Trophoblast cell (in vitro differentiated cells and primary cell): ENCODE measurements at regions not wholly inside any gene's neighbourhood (a gene's known extent, or its start where the extent isn't known, plus 50 kb on each side); places are given as distances from the start of the nearest gene placed in this dataset.

Experiments used
- DNase-seq, 2 donors: peaks; one replicate each; pipeline ENCODE4 v3.0.0-alpha.2; 2016
- H2AFZ ChIP-seq: 2 replicates; pipeline ENCODE4 v1.6.1; 2013; ENCODE audit warnings: low read length, moderate library complexity, mild to moderate bottlenecking; ENCODE audit not compliant: insufficient read depth, poor library complexity
- H2AK5ac ChIP-seq: 2 replicates; pipeline ENCODE4 v1.6.1; 2013; ENCODE audit warnings: mild to moderate bottlenecking, low read length
- H2BK120ac ChIP-seq: 2 replicates; pipeline ENCODE4 v1.6.1; 2013; ENCODE audit warnings: low read length, mild to moderate bottlenecking, moderate library complexity; ENCODE audit not compliant: insufficient read depth, poor library complexity
- H2BK12ac ChIP-seq: 2 replicates; pipeline ENCODE4 v1.6.1; 2013; ENCODE audit warnings: mild to moderate bottlenecking, low read length, moderate library complexity
- H2BK5ac ChIP-seq: 2 replicates; pipeline ENCODE4 v1.6.1; 2013; ENCODE audit warnings: low read length, low read depth, moderate library complexity, mild to moderate bottlenecking; ENCODE audit not compliant: poor library complexity
- H3K14ac ChIP-seq: 2 replicates; pipeline ENCODE4 v1.6.1; 2013; ENCODE audit warnings: mild to moderate bottlenecking, low read length
- H3K18ac ChIP-seq: 2 replicates; pipeline ENCODE4 v1.6.1; 2013; ENCODE audit warnings: mild to moderate bottlenecking, low read length
- H3K23ac ChIP-seq: 2 replicates; pipeline ENCODE4 v1.6.1; 2013; ENCODE audit warnings: low read length
- H3K27ac ChIP-seq: 2 replicates; pipeline ENCODE4 v1.5.1; 2013; ENCODE audit warnings: low read depth, mild to moderate bottlenecking, inconsistent platforms, low read length, moderate library complexity
- H3K27me3 ChIP-seq: 2 replicates; pipeline ENCODE4 v1.6.1; 2013; ENCODE audit warnings: inconsistent platforms, mild to moderate bottlenecking, low read length, moderate library complexity; ENCODE audit not compliant: insufficient read depth
- H3K36me3 ChIP-seq, 2 experiments: 1 replicate in 1 of 2; 2 replicates in 1 of 2; pipeline ENCODE4 v1.6.1; 2013; ENCODE audit warnings: low read length in 2 of 2, mild to moderate bottlenecking in 2 of 2, moderate library complexity in 1 of 2; ENCODE audit not compliant: insufficient read depth in 2 of 2, control insufficient read depth in 1 of 2
- H3K4ac ChIP-seq: 2 replicates; pipeline ENCODE4 v1.6.1; 2013; ENCODE audit warnings: low read depth, mild to moderate bottlenecking, low read length, moderate library complexity
- H3K4me1 ChIP-seq, 2 experiments: 1 replicate in 1 of 2; 2 replicates in 1 of 2; pipeline ENCODE4 v1.6.1; 2013; ENCODE audit warnings: low read length in 2 of 2, mild to moderate bottlenecking in 2 of 2, moderate library complexity in 1 of 2; ENCODE audit not compliant: insufficient read depth in 2 of 2, control insufficient read depth in 1 of 2
- H3K4me2 ChIP-seq: 2 replicates; pipeline ENCODE4 v1.6.1; 2013; ENCODE audit warnings: inconsistent platforms, mild to moderate bottlenecking, low read length, moderate library complexity
- H3K4me3 ChIP-seq: 2 replicates; pipeline ENCODE4 v1.5.1; 2013; ENCODE audit warnings: mild to moderate bottlenecking, low read depth, low read length, inconsistent platforms
- H3K79me1 ChIP-seq: one replicate; pipeline ENCODE4 v1.6.1; 2013; ENCODE audit warnings: low read length
- H3K79me2 ChIP-seq: 2 replicates; pipeline ENCODE4 v1.6.1; 2013; ENCODE audit warnings: low read length, mild to moderate bottlenecking; ENCODE audit not compliant: control insufficient read depth, insufficient read depth, poor library complexity
- H3K9ac ChIP-seq: 2 replicates; pipeline ENCODE4 v1.6.1; 2013; ENCODE audit warnings: mild to moderate bottlenecking, low read length
- H3K9me3 ChIP-seq: 2 replicates; pipeline ENCODE4 v1.6.1; 2013; ENCODE audit warnings: low read depth, mild to moderate bottlenecking, control low read depth, inconsistent platforms, low read length; ENCODE audit not compliant: insufficient read depth
- H4K12ac ChIP-seq: 2 replicates; pipeline ENCODE4 v1.6.1; 2013; ENCODE audit warnings: low read depth, mild to moderate bottlenecking, low read length, moderate library complexity
- H4K8ac ChIP-seq: 2 replicates; pipeline ENCODE4 v1.6.1; 2013; ENCODE audit warnings: low read depth, mild to moderate bottlenecking, low read length, moderate library complexity
- H4K91ac ChIP-seq: one replicate; pipeline ENCODE4 v1.6.1; 2013; ENCODE audit warnings: low read depth, mild to moderate bottlenecking, low read length, moderate library complexity
- WGBS: extraction: QIAGEN DNeasy Blood & Tissue Kit; methylation state at CpG from one replicate; pipeline ENCODE4 v1.1.7; 2013; ENCODE audit warnings: missing lambda C conversion rate; ENCODE audit not compliant: insufficient read length, insufficient coverage; ENCODE audit errors: extremely low coverage; 5-methylcytosine and 5-hydroxymethylcytosine counted together

GRCh38 chr17:10936931-10937330 lies 99.0 kb upstream of the PIRT start:
- no peak overlapping the region for H4K8ac ChIP-seq
- no peaks in the 10 kb centered on the region for H3K36me3 ChIP-seq
- no peaks in the 10 kb centered on the region for H3K4me1 ChIP-seq
- H2BK12ac ChIP-seq, result no peak overlapping the region
- no peaks in the 10 kb centered on the region for H3K79me2 ChIP-seq
- H3K14ac ChIP-seq, result no peak overlapping the region
- no peak overlapping the region for H3K23ac ChIP-seq
- H3K4me2 ChIP-seq, result no peak overlapping the region
- H2AFZ ChIP-seq, result no peak overlapping the region
- no CpG with 5 or more reads among the region's 7 CpGs for WGBS
- H3K27me3 ChIP-seq, result no peaks in the 10 kb centered on the region
- H3K4ac ChIP-seq, result no peak overlapping the region
- no peak overlapping the region for H4K91ac ChIP-seq
- H3K79me1 ChIP-seq, result no peaks in the 10 kb centered on the region
- no peak overlapping the region for H3K9ac ChIP-seq
- no peak overlapping the region for H3K18ac ChIP-seq
- H3K4me3 ChIP-seq, result no peak overlapping the region
- H2BK120ac ChIP-seq, result no peak overlapping the region
- no peak overlapping the region for H4K12ac ChIP-seq
- H3K27ac ChIP-seq, result no peak overlapping the region
- no peak overlapping the region for H2BK5ac ChIP-seq
- no peak for DNase-seq
- H3K9me3 ChIP-seq, result no peaks in the 10 kb centered on the region
- no peak overlapping the region for H2AK5ac ChIP-seq

- no peak overlapping the region for H2BK12ac ChIP-seq
- H3K9ac ChIP-seq, result no peak overlapping the region
- H3K4me3 ChIP-seq, result no peak overlapping the region
- H4K91ac ChIP-seq, result no peak overlapping the region
- no peaks in the 10 kb centered on the region for H3K4me1 ChIP-seq
- no peaks in the 10 kb centered on the region for H3K9me3 ChIP-seq
- H4K12ac ChIP-seq, result no peak overlapping the region
- no peak overlapping the region for H2BK5ac ChIP-seq
- H3K18ac ChIP-seq, result no peak overlapping the region
- no CpG with 5 or more reads among the region's 4 CpGs for WGBS
- H2BK120ac ChIP-seq, result no peak overlapping the region
- H4K8ac ChIP-seq, result no peak overlapping the region
- DNase-seq, result no peak
- no peaks in the 10 kb centered on the region for H3K79me1 ChIP-seq
- no peaks in the 10 kb centered on the region for H3K79me2 ChIP-seq
- no peak overlapping the region for H3K23ac ChIP-seq
- H3K27ac ChIP-seq, result no peak overlapping the region
- no peak overlapping the region for H3K14ac ChIP-seq
- no peaks in the 10 kb centered on the region for H3K27me3 ChIP-seq
- H2AFZ ChIP-seq, result no peak overlapping the region
- H2AK5ac ChIP-seq, result no peak overlapping the region
- no peak overlapping the region for H3K4me2 ChIP-seq
- H3K36me3 ChIP-seq, result no peaks in the 10 kb centered on the region
- no peak overlapping the region for H3K4ac ChIP-seq
Observed at GRCh38 chr17:10932938-10933337, 95.1 kb upstream of the PIRT start.

GRCh38 chr17:10931133-10931532 lies 93.2 kb upstream of the PIRT start:
- no peak overlapping the region for H2BK12ac ChIP-seq
- H3K9me3 ChIP-seq, result no peaks in the 10 kb centered on the region
- H3K4me3 ChIP-seq, result no peak overlapping the region
- H3K79me2 ChIP-seq, result no peaks in the 10 kb centered on the region
- no peak overlapping the region for H2BK120ac ChIP-seq
- H3K9ac ChIP-seq, result no peak overlapping the region
- no peak overlapping the region for H3K4me2 ChIP-seq
- DNase-seq, result no peak
- no peak overlapping the region for H2AFZ ChIP-seq
- no peak overlapping the region for H3K27ac ChIP-seq
- no peak overlapping the region for H4K91ac ChIP-seq
- no CpG with 5 or more reads among the region's 3 CpGs for WGBS
- H4K8ac ChIP-seq, result no peak overlapping the region
- H3K4me1 ChIP-seq, result no peaks in the 10 kb centered on the region
- no peak overlapping the region for H3K4ac ChIP-seq
- H3K79me1 ChIP-seq, result no peaks in the 10 kb centered on the region
- H3K18ac ChIP-seq, result no peak overlapping the region
- H3K27me3 ChIP-seq, result no peaks in the 10 kb centered on the region
- no peaks in the 10 kb centered on the region for H3K36me3 ChIP-seq
- H3K14ac ChIP-seq, result no peak overlapping the region
- no peak overlapping the region for H3K23ac ChIP-seq
- H4K12ac ChIP-seq, result no peak overlapping the region
- H2BK5ac ChIP-seq, result no peak overlapping the region
- H2AK5ac ChIP-seq, result no peak overlapping the region

DNA sequence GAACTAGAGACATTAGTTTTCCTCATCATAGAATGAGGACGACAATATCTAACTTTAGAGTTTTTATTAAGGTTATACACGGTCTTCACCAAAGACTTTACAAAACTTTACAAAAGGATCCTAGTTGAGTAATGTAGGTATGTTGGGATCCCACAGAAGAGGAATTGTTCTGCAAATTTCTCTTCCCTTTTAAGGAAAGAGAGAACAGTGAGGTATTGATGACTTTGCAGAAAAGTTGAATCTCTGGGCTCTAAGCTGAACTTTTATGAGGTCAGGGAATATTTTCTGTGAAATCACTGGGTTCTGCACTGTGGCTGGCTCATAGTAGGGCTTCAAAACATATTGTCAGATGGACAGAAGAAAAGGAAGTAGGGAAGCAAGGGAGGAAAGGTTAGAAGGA lies 89.8 kb upstream of the PIRT start:
- H2BK12ac ChIP-seq, result no peak overlapping the region
- no peak overlapping the region for H4K12ac ChIP-seq
- H3K36me3 ChIP-seq, result no peaks in the 10 kb centered on the region
- no peaks in the 10 kb centered on the region for H3K79me1 ChIP-seq
- H3K9ac ChIP-seq, result no peak overlapping the region
- no peak overlapping the region for H3K18ac ChIP-seq
- H3K4ac ChIP-seq, result no peak overlapping the region
- H3K27me3 ChIP-seq, result no peaks in the 10 kb centered on the region
- no peak overlapping the region for H3K27ac ChIP-seq
- no peak for DNase-seq
- no peak overlapping the region for H3K14ac ChIP-seq
- H3K79me2 ChIP-seq, result no peaks in the 10 kb centered on the region
- no CpG with 5 or more reads among the region's 2 CpGs for WGBS
- no peak overlapping the region for H3K4me2 ChIP-seq
- no peak overlapping the region for H2AK5ac ChIP-seq
- no peak overlapping the region for H2BK5ac ChIP-seq
- no peak overlapping the region for H2AFZ ChIP-seq
- H2BK120ac ChIP-seq, result no peak overlapping the region
- H4K91ac ChIP-seq, result no peak overlapping the region
- no peak overlapping the region for H4K8ac ChIP-seq
- H3K9me3 ChIP-seq, result no peaks in the 10 kb centered on the region
- no peak overlapping the region for H3K4me3 ChIP-seq
- no peak overlapping the region for H3K23ac ChIP-seq
- no peaks in the 10 kb centered on the region for H3K4me1 ChIP-seq
